D721Med (cell line): ENCODE measurements at regions not wholly inside any gene's neighbourhood (a gene's known extent, or its start where the extent isn't known, plus 50 kb on each side); places are given as distances from the start of the nearest gene placed in this dataset.
"Not testable (repeated sequence)": the region's sequence is repeated elsewhere in the genome, so short reads cannot be mapped to it uniquely, and the experiment has no call there.

Experiments used
- DNase-seq: peaks from one replicate; pipeline ENCODE4 v3.0.0; 2011; ENCODE audit warnings: low spot score; ENCODE audit not compliant: insufficient read length
- FAIRE-seq: peaks from 2 replicates; lab custom pipeline; 2011; peaks lifted over from hg19 to GRCh38; lab: Jason Lieb, UNC
- TF ChIP-seq, protein P1 (sequence below): IDR thresholded peaks from 2 replicates; pipeline ENCODE4 v1.5.1; 2012; ENCODE audit warnings: mild to moderate bottlenecking, control low read depth; ENCODE audit not compliant: insufficient read depth; ENCODE audit errors: missing control alignments

DNA sequence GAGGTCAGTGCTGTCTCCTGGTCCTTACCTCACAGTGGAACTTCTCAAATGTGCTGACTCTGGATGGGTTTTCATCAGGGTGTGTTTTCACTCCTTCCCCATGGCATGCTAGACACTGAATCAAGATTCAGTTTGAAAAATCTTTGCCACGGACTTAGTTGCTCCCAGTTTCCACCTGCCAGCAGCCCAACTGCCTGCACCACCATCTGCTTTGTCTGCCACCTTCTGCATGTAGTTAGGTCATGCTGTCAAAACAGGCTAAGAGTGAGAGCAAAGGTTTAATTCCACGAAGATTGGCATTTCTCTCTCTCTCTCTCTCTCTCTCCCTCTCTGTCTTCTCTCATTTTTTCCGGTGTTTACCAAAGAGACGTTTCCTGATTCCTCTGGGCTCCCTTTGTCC is 258.0 kb upstream of the EDNRA start:
- FAIRE-seq (no peak), DNase-seq (no peak)
- TF ChIP-seq, protein P1, sequence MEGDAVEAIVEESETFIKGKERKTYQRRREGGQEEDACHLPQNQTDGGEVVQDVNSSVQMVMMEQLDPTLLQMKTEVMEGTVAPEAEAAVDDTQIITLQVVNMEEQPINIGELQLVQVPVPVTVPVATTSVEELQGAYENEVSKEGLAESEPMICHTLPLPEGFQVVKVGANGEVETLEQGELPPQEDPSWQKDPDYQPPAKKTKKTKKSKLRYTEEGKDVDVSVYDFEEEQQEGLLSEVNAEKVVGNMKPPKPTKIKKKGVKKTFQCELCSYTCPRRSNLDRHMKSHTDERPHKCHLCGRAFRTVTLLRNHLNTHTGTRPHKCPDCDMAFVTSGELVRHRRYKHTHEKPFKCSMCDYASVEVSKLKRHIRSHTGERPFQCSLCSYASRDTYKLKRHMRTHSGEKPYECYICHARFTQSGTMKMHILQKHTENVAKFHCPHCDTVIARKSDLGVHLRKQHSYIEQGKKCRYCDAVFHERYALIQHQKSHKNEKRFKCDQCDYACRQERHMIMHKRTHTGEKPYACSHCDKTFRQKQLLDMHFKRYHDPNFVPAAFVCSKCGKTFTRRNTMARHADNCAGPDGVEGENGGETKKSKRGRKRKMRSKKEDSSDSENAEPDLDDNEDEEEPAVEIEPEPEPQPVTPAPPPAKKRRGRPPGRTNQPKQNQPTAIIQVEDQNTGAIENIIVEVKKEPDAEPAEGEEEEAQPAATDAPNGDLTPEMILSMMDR = no peak

DNA sequence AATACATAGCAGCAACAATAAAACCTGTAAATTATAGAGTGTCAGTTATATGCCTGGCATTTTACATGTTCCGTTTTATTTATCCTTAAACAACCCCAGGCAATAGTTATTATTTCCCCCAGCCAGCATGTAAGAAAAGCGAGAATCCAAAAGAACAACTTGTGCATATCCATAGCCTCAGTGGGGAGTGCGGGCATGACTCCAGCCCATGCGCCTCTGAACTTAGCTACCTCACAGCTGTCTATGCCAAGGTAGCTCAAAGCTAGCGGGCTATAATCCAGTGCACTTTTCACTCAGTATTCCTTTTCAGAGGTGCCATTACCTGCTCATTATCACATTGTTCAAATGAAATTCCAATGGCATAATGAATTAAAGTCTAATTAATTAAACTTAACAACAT is 257.3 kb upstream of the EDNRA start:
- FAIRE-seq (no peak), DNase-seq (no peak)
- TF ChIP-seq, protein P1 = no peak

DNA sequence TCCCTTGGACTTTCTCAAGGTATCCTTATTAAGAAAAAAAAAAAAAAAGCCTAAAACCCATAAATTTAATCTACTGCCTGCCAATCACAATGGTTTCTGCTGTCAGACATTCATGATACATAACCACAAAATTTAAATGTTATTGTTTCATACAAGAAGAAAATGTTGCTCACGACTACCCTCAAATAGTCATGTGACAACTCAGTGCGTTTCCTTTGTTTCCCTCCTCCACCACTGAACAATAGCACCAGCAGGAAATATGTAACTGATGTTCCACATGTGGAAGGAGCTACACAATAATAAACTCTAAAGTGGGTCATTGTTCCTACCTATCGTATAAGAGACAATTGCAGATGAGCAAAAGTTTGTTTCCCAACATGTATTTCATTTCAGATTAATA is 244.1 kb upstream of the EDNRA start:
- DNase-seq = no peak
- no peak for FAIRE-seq
- TF ChIP-seq, protein P1 = no peak

DNA sequence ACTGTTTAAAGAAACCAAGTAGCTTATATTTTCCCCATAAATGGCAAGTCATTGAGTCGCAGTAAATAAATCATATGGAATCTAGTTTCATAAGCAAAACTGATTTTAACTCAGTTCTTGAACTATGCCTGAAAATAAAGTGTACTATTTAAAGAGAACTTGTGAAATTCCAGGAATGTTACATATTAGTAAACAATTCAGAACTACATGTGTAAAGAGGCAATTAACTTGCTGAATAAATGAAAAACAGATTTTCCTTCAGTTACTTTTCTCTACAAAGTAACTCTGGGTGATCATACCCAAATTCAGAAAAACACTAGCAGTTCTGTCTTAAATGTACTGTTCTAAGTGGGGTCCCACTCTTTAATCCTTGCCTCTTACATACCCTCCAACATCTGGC is 236.1 kb upstream of the EDNRA start:
- DNase-seq = no peak
- TF ChIP-seq, protein P1 = no peak
- no peak for FAIRE-seq

DNA sequence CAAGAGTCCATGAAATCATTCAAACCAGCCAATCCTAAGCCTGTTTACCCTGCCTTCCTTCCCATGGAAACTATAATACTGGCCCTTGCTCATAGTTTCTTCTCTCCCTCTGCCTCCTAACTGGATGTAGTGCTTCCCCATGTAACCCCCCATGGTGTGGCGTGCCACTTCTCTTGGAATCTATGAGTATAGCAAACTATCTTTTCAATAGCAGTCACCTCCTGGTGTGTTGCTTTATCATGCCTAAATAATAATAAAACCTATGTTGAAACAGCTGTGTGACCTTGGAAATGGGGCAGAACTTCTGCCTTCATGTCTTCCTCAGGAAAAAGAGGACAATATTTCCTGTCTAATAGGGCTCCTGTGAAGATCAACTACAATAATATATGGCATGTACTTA is 234.8 kb upstream of the EDNRA start:
- DNase-seq = no peak
- TF ChIP-seq, protein P1 = no peak
- no peak for FAIRE-seq

DNA sequence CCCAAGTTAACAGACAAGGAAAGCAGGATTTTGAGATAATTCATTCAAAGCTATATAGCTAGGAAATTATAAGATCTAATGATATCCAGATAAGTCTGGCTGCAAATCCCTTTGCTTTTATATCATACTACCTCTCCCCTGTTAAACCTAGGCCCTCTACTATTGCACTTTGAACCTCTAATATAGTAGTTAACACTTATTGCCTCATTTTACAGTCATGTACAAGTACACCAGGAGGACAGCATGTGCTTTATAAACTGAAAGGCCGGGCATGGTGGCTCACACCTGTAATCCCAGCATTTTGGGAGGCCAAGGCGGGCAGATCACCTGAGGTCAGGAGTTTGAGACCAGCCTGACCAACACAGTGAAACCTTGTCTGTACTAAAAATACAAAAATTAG is 234.4 kb upstream of the EDNRA start:
- FAIRE-seq, DNase-seq: not testable (repeated sequence)

DNA sequence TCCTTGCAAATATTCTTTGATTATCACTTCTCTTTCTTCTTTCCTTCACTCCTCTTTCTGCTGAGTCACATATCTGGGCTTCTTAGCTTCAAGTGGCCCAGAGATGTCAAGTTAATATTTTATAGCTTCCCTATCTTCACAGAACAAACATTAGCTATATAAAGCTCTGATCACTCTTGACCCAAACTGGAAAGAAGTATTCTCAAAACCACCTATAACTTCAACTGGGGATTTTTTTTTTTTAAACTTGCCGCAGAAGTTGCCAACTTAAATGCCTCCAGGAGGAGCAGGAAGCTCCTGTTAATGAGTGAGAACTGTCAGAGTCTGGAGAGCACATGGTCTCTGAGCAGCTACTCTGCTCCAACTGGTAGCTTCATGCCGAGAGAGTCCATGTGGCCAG is 233.3 kb upstream of the EDNRA start:
- TF ChIP-seq, protein P1 = no peak
- DNase-seq = no peak
- no peak for FAIRE-seq

DNA sequence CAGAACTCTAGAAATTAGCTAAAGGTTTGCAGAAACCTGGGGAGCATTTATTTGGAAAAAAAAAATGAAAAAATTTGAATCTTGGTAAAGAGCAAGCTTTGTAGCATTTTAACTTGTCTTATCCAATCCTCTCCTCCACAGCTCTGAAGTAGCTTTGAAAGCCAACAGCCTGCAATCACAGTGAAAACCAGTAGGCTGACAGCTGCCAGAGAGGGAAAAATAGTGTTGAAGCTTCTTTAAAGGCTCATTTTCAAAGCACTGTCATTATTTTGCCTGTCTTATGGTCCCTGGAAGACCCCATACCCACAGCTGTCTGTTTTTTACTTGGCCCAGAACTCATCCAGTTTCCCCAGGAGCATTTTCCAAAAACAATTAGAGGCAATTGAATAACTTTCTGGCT is 230.8 kb upstream of the EDNRA start:
- no peak for DNase-seq
- TF ChIP-seq, protein P1 = no peak
- no peak for FAIRE-seq

DNA sequence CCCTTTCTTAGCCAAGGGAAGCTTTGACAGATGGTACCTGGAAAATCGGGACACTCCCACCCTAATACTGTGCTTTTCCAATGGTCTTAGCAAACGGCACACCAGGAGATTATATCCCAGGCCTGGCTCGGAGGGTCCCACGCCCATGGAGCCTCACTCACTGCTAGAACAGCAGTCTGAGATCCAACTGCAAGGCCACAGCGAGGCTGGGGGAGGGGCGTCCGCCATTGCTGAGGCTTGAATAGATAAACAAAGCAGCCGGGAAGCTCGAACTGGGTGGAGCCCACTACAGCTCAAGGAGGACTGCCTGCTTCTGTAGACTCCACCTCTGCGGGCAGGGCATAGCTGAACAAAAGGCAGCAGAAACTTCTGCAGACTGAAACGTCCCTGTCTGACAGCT is 225.6 kb upstream of the EDNRA start:
- DNase-seq, FAIRE-seq: not testable (repeated sequence)

DNA sequence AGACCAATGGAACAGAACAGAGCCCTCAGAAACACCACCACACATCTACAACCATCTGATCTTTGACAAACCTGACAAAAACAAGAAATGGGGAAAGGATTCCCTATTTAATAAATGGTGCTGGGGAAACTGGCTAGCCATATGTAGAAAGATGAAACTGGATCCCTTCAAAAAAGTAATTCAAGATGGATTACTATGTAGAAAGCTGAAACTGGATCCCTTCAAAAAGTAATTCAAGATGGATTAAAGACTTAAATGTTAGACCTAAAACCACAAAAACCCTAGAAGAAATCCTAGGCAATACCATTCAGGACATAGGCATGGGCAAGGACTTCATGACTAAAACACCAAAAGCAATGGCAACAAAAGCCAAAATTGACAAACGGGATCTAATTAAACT is 221.6 kb upstream of the EDNRA start:
- FAIRE-seq, DNase-seq: not testable (repeated sequence)
